ENCODE measurements at regions not wholly inside any gene's neighbourhood (a gene's known extent, or its start where the extent isn't known, plus 50 kb on each side); places are given as distances from the start of the nearest gene placed in this dataset.
A peak's percentile ranks its signal among the peaks of the same experiment; 100 is the strongest.

GRCh38 chrY:8808611-8809010 lies 528.7 kb upstream of the TSPY4 start:
- Histone ChIP-seq H3K27ac (ENCODE audit: low read depth in 2 of 2, low read length in 1 of 2) (peak overlapping the region in 1 of 2 donors; percentile 31), H3K4me1 (ENCODE audit: control insufficient read depth in 2 of 2, insufficient read depth in 2 of 2, low read length in 1 of 2) (no peaks in the 10 kb centered on the region), H3K4me3 (ENCODE audit: low read depth in 1 of 2, low read length in 2 of 2) (no peak overlapping the region), H3K9me3 (ENCODE audit: control insufficient read depth in 2 of 2, insufficient read depth in 1 of 2, low read depth in 1 of 2, low read length in 1 of 2) (no peaks in the 10 kb centered on the region), H3K36me3 (ENCODE audit: control insufficient read depth in 2 of 2, insufficient read depth in 2 of 2, low read length in 1 of 2) (no peaks in the 10 kb centered on the region), H3K27me3 (ENCODE audit: control insufficient read depth in 1 of 2, insufficient read depth in 2 of 2, low read length in 2 of 2) (no peaks in the 10 kb centered on the region)
- 10 to 27% methylated on average over 2 to 3 of the region's 3 CpGs for WGBS, 2 donors

DNA sequence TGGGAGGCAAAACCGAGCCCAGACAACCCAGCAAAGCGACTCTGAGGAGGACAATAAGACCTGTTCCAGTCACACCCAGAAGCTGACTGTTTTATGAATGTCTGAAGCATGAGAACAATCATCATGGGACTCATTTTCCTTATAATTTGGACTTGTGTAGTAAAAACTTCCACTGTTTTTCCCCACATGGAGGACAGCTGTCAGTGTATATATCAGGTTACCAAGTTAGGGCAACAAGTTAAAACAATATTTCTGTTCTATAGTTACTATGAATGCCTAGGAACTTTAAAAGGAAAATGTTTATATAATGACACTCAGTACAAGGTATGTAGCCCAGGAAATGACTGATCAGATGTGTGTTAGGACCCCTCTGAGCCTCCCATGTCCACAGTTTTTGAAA lies 528.2 kb upstream of the TSPY4 start:
- H3K36me3 ChIP-seq (ENCODE audit: control insufficient read depth in 2 of 2, insufficient read depth in 2 of 2, low read length in 1 of 2), result no peaks in the 10 kb centered on the region
- no peaks in the 10 kb centered on the region for H3K9me3 ChIP-seq (ENCODE audit: control insufficient read depth in 2 of 2, insufficient read depth in 1 of 2, low read depth in 1 of 2, low read length in 1 of 2)
- H3K4me3 ChIP-seq (ENCODE audit: low read depth in 1 of 2, low read length in 2 of 2), result no peak overlapping the region
- 27% methylated on average over 2 of the region's 2 CpGs; no CpG with 5 or more reads in 1 of the 2 donors for WGBS, 2 donors
- H3K4me1 ChIP-seq (ENCODE audit: control insufficient read depth in 2 of 2, insufficient read depth in 2 of 2, low read length in 1 of 2), result no peaks in the 10 kb centered on the region
- no peak overlapping the region for H3K27ac ChIP-seq (ENCODE audit: low read depth in 2 of 2, low read length in 1 of 2)
- no peaks in the 10 kb centered on the region for H3K27me3 ChIP-seq (ENCODE audit: control insufficient read depth in 1 of 2, insufficient read depth in 2 of 2, low read length in 2 of 2)

- Histone ChIP-seq H3K27ac (ENCODE audit: low read depth in 2 of 2, low read length in 1 of 2) (no peak overlapping the region), H3K36me3 (ENCODE audit: control insufficient read depth in 2 of 2, insufficient read depth in 2 of 2, low read length in 1 of 2) (no peaks in the 10 kb centered on the region), H3K27me3 (ENCODE audit: control insufficient read depth in 1 of 2, insufficient read depth in 2 of 2, low read length in 2 of 2) (no peaks in the 10 kb centered on the region), H3K4me1 (ENCODE audit: control insufficient read depth in 2 of 2, insufficient read depth in 2 of 2, low read length in 1 of 2) (no peaks in the 10 kb centered on the region), H3K9me3 (ENCODE audit: control insufficient read depth in 2 of 2, insufficient read depth in 1 of 2, low read depth in 1 of 2, low read length in 1 of 2) (no peaks in the 10 kb centered on the region), H3K4me3 (ENCODE audit: low read depth in 1 of 2, low read length in 2 of 2) (no peak overlapping the region)
- 48 to 53% methylated on average over 2 of the region's 2 CpGs for WGBS, 2 donors
Observed at GRCh38 chrY:8814143-8814542, 523.1 kb upstream of the TSPY4 start.

- Histone ChIP-seq H3K27me3 (ENCODE audit: control insufficient read depth in 1 of 2, insufficient read depth in 2 of 2, low read length in 2 of 2) (no peaks in the 10 kb centered on the region), H3K9me3 (ENCODE audit: control insufficient read depth in 2 of 2, insufficient read depth in 1 of 2, low read depth in 1 of 2, low read length in 1 of 2) (no peaks in the 10 kb centered on the region), H3K36me3 (ENCODE audit: control insufficient read depth in 2 of 2, insufficient read depth in 2 of 2, low read length in 1 of 2) (no peaks in the 10 kb centered on the region), H3K4me1 (ENCODE audit: control insufficient read depth in 2 of 2, insufficient read depth in 2 of 2, low read length in 1 of 2) (no peaks in the 10 kb centered on the region), H3K27ac (ENCODE audit: low read depth in 2 of 2, low read length in 1 of 2) (no peak overlapping the region), H3K4me3 (ENCODE audit: low read depth in 1 of 2, low read length in 2 of 2) (no peak overlapping the region)
- 13% methylated on average over 1 of the region's 1 CpG; no CpG with 5 or more reads in 1 of the 2 donors for WGBS, 2 donors
Observed at GRCh38 chrY:8815616-8816015, 521.6 kb upstream of the TSPY4 start.

- Histone ChIP-seq H3K4me1 (ENCODE audit: control insufficient read depth in 2 of 2, insufficient read depth in 2 of 2, low read length in 1 of 2) (no peaks in the 10 kb centered on the region), H3K9me3 (ENCODE audit: control insufficient read depth in 2 of 2, insufficient read depth in 1 of 2, low read depth in 1 of 2, low read length in 1 of 2) (no peaks in the 10 kb centered on the region), H3K27me3 (ENCODE audit: control insufficient read depth in 1 of 2, insufficient read depth in 2 of 2, low read length in 2 of 2) (no peaks in the 10 kb centered on the region), H3K27ac (ENCODE audit: low read depth in 2 of 2, low read length in 1 of 2) (no peak overlapping the region), H3K4me3 (ENCODE audit: low read depth in 1 of 2, low read length in 2 of 2) (no peak overlapping the region), H3K36me3 (ENCODE audit: control insufficient read depth in 2 of 2, insufficient read depth in 2 of 2, low read length in 1 of 2) (no peaks in the 10 kb centered on the region)
- WGBS, 2 donors, result 20 to 51% methylated on average over 3 to 4 of the region's 4 CpGs
Observed at GRCh38 chrY:8820032-8820431, 517.2 kb upstream of the TSPY4 start.

GRCh38 chrY:8821106-8821505 lies 516.2 kb upstream of the TSPY4 start:
- Histone ChIP-seq H3K4me3 (ENCODE audit: low read depth in 1 of 2, low read length in 2 of 2) (no peak overlapping the region), H3K27ac (ENCODE audit: low read depth in 2 of 2, low read length in 1 of 2) (no peak overlapping the region), H3K36me3 (ENCODE audit: control insufficient read depth in 2 of 2, insufficient read depth in 2 of 2, low read length in 1 of 2) (no peaks in the 10 kb centered on the region), H3K27me3 (ENCODE audit: control insufficient read depth in 1 of 2, insufficient read depth in 2 of 2, low read length in 2 of 2) (no peaks in the 10 kb centered on the region), H3K4me1 (ENCODE audit: control insufficient read depth in 2 of 2, insufficient read depth in 2 of 2, low read length in 1 of 2) (no peaks in the 10 kb centered on the region), H3K9me3 (ENCODE audit: control insufficient read depth in 2 of 2, insufficient read depth in 1 of 2, low read depth in 1 of 2, low read length in 1 of 2) (no peaks in the 10 kb centered on the region)
- 24 to 27% methylated on average over 1 of the region's 1 CpG for WGBS, 2 donors

DNA sequence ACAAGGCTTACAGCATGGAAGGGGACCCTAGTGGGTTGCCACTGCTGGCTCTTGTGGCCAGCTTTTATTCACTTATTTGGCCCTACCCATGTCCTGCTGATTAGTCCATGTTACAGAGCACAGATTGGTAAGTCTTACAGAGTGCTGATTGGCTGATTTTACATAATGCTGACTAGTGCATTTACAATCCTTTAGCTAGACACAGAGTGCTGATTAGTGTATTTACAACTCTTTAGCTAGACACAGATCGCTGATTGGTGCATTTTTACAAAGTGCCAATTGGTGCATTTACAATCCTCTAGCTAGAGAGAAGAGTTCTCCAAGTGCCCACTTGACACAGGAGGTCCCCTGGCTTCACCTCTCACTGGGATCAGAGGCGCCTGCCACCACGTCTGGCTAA lies 485.0 kb upstream of the TSPY4 start:
- Histone ChIP-seq H3K4me1 (ENCODE audit: control insufficient read depth in 2 of 2, insufficient read depth in 2 of 2, low read length in 1 of 2) (no peaks in the 10 kb centered on the region), H3K9me3 (ENCODE audit: control insufficient read depth in 2 of 2, insufficient read depth in 1 of 2, low read depth in 1 of 2, low read length in 1 of 2) (no peaks in the 10 kb centered on the region), H3K27ac (ENCODE audit: low read depth in 2 of 2, low read length in 1 of 2) (no peak overlapping the region), H3K36me3 (ENCODE audit: control insufficient read depth in 2 of 2, insufficient read depth in 2 of 2, low read length in 1 of 2) (no peaks in the 10 kb centered on the region), H3K27me3 (ENCODE audit: control insufficient read depth in 1 of 2, insufficient read depth in 2 of 2, low read length in 2 of 2) (no peaks in the 10 kb centered on the region), H3K4me3 (ENCODE audit: low read depth in 1 of 2, low read length in 2 of 2) (no peak overlapping the region)
- WGBS, 2 donors, result 81% methylated on average over 3 of the region's 3 CpGs; no CpG with 5 or more reads in 1 of the 2 donors

DNA sequence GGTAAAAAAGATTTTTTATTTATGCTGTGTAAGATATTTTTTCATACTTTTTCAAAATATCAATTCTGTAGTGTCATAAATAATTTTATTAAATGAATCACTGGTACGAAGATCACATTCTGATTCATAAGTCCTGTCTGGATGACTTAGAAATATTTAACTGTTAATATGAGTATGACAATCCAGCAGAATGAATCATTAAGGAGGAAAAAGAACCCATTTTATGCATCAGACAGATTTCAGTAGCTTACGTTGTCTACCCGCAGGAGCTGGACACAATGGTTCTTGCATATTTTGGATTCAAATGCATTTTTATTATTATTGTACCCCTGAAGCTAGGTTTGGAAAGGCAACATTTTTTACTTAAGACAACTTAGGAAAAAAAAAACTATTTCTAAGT lies 448.9 kb upstream of the TSPY4 start:
- Histone ChIP-seq H3K4me1 (ENCODE audit: control insufficient read depth in 2 of 2, insufficient read depth in 2 of 2, low read length in 1 of 2) (no peaks in the 10 kb centered on the region), H3K36me3 (ENCODE audit: control insufficient read depth in 2 of 2, insufficient read depth in 2 of 2, low read length in 1 of 2) (no peaks in the 10 kb centered on the region), H3K27ac (ENCODE audit: low read depth in 2 of 2, low read length in 1 of 2) (no peak overlapping the region), H3K4me3 (ENCODE audit: low read depth in 1 of 2, low read length in 2 of 2) (no peak overlapping the region), H3K9me3 (ENCODE audit: control insufficient read depth in 2 of 2, insufficient read depth in 1 of 2, low read depth in 1 of 2, low read length in 1 of 2) (no peaks in the 10 kb centered on the region), H3K27me3 (ENCODE audit: control insufficient read depth in 1 of 2, insufficient read depth in 2 of 2, low read length in 2 of 2) (no peaks in the 10 kb centered on the region)
- WGBS, 2 donors, result 80 to 81% methylated on average over 3 of the region's 3 CpGs

DNA sequence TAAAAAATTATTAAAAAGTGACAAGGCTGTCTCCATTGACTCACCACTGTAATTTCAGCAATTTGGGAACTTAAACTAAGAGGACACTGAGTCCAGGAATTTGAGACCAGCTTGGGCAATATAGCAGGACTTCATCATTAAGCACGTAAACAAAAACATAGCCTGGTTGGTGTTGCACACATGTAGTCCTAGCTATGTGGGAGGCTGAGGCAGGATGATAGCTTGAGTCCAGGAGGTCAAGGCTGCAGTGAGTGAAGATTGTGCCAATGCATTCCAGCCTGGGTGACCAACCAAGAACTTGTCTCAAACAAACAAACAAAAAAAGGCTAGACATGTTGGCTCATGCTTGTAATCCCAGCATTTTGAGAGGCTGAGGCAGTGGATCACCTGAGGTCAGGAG lies 439.4 kb upstream of the TSPY4 start:
- H3K36me3 ChIP-seq (ENCODE audit: control insufficient read depth in 2 of 2, insufficient read depth in 2 of 2, low read length in 1 of 2), result no peaks in the 10 kb centered on the region
- 60 to 79% methylated on average over 1 of the region's 1 CpG for WGBS, 2 donors

GRCh38 chrY:8905141-8905540 lies 432.1 kb upstream of the TSPY4 start:
- Histone ChIP-seq H3K27me3 (ENCODE audit: control insufficient read depth in 1 of 2, insufficient read depth in 2 of 2, low read length in 2 of 2) (no peaks in the 10 kb centered on the region), H3K9me3 (ENCODE audit: control insufficient read depth in 2 of 2, insufficient read depth in 1 of 2, low read depth in 1 of 2, low read length in 1 of 2) (no peaks in the 10 kb centered on the region), H3K27ac (ENCODE audit: low read depth in 2 of 2, low read length in 1 of 2) (no peak overlapping the region), H3K36me3 (ENCODE audit: control insufficient read depth in 2 of 2, insufficient read depth in 2 of 2, low read length in 1 of 2) (no peaks in the 10 kb centered on the region), H3K4me3 (ENCODE audit: low read depth in 1 of 2, low read length in 2 of 2) (no peak overlapping the region), H3K4me1 (ENCODE audit: control insufficient read depth in 2 of 2, insufficient read depth in 2 of 2, low read length in 1 of 2) (no peaks in the 10 kb centered on the region)
- 42 to 49% methylated on average over 2 to 6 of the region's 6 CpGs for WGBS, 2 donors

More for the DNA sequence above, 439.4 kb upstream of the TSPY4 start:
- Histone ChIP-seq H3K27me3 (ENCODE audit: control insufficient read depth in 1 of 2, insufficient read depth in 2 of 2, low read length in 2 of 2) (no peaks in the 10 kb centered on the region), H3K4me1 (ENCODE audit: control insufficient read depth in 2 of 2, insufficient read depth in 2 of 2, low read length in 1 of 2) (no peaks in the 10 kb centered on the region), H3K9me3 (ENCODE audit: control insufficient read depth in 2 of 2, insufficient read depth in 1 of 2, low read depth in 1 of 2, low read length in 1 of 2) (no peaks in the 10 kb centered on the region), H3K4me3 (ENCODE audit: low read depth in 1 of 2, low read length in 2 of 2) (no peak overlapping the region), H3K27ac (ENCODE audit: low read depth in 2 of 2, low read length in 1 of 2) (no peak overlapping the region)

Measured in esophagus (tissue), 2 donors.